Type B pancreatic cell (in vitro differentiated cells): ENCODE measurements at regions not wholly inside any gene's neighbourhood (a gene's known extent, or its start where the extent isn't known, plus 50 kb on each side); places are given as distances from the start of the nearest gene placed in this dataset.

Experiments used
- DNase-seq: peaks from one replicate; pipeline ENCODE4 v3.0.0; 2021; ENCODE audit warnings: mixed read lengths; ENCODE audit not compliant: unreplicated experiment; ENCODE audit errors: extremely low spot score
- H3K27ac Mint-ChIP-seq: 2 replicates; pipeline ENCODE4 v1.8.0; 2021; ENCODE audit warnings: mild to moderate bottlenecking, mixed read lengths
- H3K27me3 Mint-ChIP-seq: 2 replicates; pipeline ENCODE4 v1.8.0; 2021; ENCODE audit warnings: mixed read lengths
- H3K36me3 Mint-ChIP-seq: 2 replicates; pipeline ENCODE4 v1.8.0; 2021; ENCODE audit warnings: mixed read lengths
- H3K4me1 Mint-ChIP-seq: one replicate; pipeline ENCODE4 v1.8.0; 2021; ENCODE audit warnings: mixed read lengths; ENCODE audit not compliant: unreplicated experiment
- H3K4me3 Mint-ChIP-seq: 2 replicates; pipeline ENCODE4 v1.8.0; 2021; ENCODE audit warnings: mild to moderate bottlenecking, mixed read lengths
- H3K9me3 Mint-ChIP-seq: 2 replicates; pipeline ENCODE4 v1.8.0; 2021; ENCODE audit warnings: mixed read lengths
- TF ChIP-seq, protein P1 (sequence below): fragments of 200-600 bp; sonication (generic); conservative IDR thresholded peaks from 2 replicates; pipeline ENCODE4 v1.5.0; 2021; ENCODE audit warnings: antibody characterized with exemption, mild to moderate bottlenecking

DNA sequence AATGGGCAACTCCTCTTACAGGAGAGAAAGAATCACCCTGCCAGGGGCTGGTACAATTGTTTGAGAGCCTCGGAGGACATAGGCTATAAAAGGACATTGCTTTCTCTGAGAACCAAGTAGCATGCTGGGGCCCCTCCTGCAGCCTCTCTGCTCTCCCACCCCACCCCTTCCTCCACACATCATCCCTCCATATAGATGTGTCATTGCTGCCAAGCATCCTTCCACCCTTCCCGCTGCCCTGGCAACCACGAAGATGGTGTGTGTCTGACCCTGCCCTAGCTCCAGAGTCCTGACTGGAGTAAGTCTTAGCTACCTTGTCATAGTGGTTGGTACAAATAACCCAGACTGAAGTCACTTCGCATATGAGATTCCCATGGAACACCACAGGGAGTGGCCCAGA, 129.7 kb downstream of the SNX5 start:
- no peaks in the 10 kb centered on the region for H3K27me3 Mint-ChIP-seq
- DNase-seq, result no peak
- peaks cover 20% of the 10 kb centered on the region for H3K4me1 Mint-ChIP-seq
- TF ChIP-seq, protein P1, sequence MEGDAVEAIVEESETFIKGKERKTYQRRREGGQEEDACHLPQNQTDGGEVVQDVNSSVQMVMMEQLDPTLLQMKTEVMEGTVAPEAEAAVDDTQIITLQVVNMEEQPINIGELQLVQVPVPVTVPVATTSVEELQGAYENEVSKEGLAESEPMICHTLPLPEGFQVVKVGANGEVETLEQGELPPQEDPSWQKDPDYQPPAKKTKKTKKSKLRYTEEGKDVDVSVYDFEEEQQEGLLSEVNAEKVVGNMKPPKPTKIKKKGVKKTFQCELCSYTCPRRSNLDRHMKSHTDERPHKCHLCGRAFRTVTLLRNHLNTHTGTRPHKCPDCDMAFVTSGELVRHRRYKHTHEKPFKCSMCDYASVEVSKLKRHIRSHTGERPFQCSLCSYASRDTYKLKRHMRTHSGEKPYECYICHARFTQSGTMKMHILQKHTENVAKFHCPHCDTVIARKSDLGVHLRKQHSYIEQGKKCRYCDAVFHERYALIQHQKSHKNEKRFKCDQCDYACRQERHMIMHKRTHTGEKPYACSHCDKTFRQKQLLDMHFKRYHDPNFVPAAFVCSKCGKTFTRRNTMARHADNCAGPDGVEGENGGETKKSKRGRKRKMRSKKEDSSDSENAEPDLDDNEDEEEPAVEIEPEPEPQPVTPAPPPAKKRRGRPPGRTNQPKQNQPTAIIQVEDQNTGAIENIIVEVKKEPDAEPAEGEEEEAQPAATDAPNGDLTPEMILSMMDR, result no peak
- no peaks in the 10 kb centered on the region for H3K9me3 Mint-ChIP-seq
- H3K36me3 Mint-ChIP-seq, result no peaks in the 10 kb centered on the region
- H3K27ac Mint-ChIP-seq, result no peak overlapping the region
- H3K4me3 Mint-ChIP-seq, result no peak overlapping the region

GRCh38 chr20:17837179-17837578, 131.4 kb downstream of the SNX5 start:
- TF ChIP-seq, protein P1, result no peak
- H3K9me3 Mint-ChIP-seq, result no peaks in the 10 kb centered on the region
- no peaks in the 10 kb centered on the region for H3K27me3 Mint-ChIP-seq
- no peaks in the 10 kb centered on the region for H3K36me3 Mint-ChIP-seq
- no peak overlapping the region for H3K27ac Mint-ChIP-seq
- H3K4me1 Mint-ChIP-seq, result peaks cover 14% of the 10 kb centered on the region
- no peak overlapping the region for H3K4me3 Mint-ChIP-seq
- DNase-seq, result no peak

GRCh38 chr20:17836303-17836861, 132.2 kb downstream of the SNX5 start:
- peaks cover 11% of the 10 kb centered on the region for H3K4me1 Mint-ChIP-seq
- no peaks in the 10 kb centered on the region for H3K9me3 Mint-ChIP-seq
- H3K27me3 Mint-ChIP-seq, result no peaks in the 10 kb centered on the region
- H3K27ac Mint-ChIP-seq, result no peak overlapping the region
- H3K4me3 Mint-ChIP-seq, result no peak overlapping the region
- TF ChIP-seq, protein P1, result no peak
- H3K36me3 Mint-ChIP-seq, result no peaks in the 10 kb centered on the region
- DNase-seq, result no peak

GRCh38 chr20:17835934-17836300, 132.7 kb downstream of the SNX5 start:
- no peaks in the 10 kb centered on the region for H3K27me3 Mint-ChIP-seq
- no peak overlapping the region for H3K27ac Mint-ChIP-seq
- H3K4me1 Mint-ChIP-seq, result peaks cover 11% of the 10 kb centered on the region
- H3K9me3 Mint-ChIP-seq, result no peaks in the 10 kb centered on the region
- no peak overlapping the region for H3K4me3 Mint-ChIP-seq
- H3K36me3 Mint-ChIP-seq, result no peaks in the 10 kb centered on the region
- no peak for DNase-seq
- TF ChIP-seq, protein P1, result no peak

DNA sequence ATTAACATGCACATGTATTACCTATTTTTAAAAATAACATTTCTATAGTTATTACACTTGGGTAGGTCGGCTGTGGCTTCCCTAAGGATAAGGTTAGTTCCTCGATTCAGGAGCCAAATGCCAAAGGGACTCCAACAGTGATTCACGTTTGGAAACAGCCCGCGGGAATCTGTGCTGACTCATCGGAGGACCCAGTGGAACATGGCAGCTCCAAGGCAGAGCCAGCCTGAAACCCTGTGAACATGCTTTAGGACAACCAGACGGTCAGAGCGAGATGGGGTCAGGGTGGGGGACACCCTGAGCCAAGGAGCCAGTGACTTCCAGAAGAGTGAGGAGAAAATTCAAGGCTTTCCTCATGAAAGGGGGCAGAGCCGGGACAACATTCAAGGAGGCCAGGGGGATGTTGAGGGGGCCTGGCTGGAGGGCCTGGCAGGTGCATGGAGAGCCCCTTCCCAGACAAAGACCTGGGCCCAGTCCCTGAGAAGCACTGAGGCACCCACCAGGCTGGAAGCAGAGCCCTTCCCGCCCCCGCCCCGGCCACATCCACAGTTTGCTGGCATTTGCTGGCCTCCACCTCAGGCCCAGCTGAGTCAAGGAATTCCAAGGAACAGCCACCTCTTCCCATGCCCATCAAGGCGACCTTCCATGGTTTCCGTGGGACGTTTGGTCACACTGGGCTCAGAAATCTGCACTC, 133.2 kb downstream of the SNX5 start:
- Mint-ChIP-seq H3K4me3 (no peak overlapping the region), H3K36me3 (no peaks in the 10 kb centered on the region), H3K9me3 (no peaks in the 10 kb centered on the region), H3K27me3 (no peaks in the 10 kb centered on the region), H3K4me1 (peaks cover 11% of the 10 kb centered on the region), H3K27ac (no peak overlapping the region)
- no peak for DNase-seq
- TF ChIP-seq, protein P1, result no peak
